ENCODE measurements at regions not wholly inside any gene's neighbourhood (a gene's known extent, or its start where the extent isn't known, plus 50 kb on each side); places are given as distances from the start of the nearest gene placed in this dataset.

DNA sequence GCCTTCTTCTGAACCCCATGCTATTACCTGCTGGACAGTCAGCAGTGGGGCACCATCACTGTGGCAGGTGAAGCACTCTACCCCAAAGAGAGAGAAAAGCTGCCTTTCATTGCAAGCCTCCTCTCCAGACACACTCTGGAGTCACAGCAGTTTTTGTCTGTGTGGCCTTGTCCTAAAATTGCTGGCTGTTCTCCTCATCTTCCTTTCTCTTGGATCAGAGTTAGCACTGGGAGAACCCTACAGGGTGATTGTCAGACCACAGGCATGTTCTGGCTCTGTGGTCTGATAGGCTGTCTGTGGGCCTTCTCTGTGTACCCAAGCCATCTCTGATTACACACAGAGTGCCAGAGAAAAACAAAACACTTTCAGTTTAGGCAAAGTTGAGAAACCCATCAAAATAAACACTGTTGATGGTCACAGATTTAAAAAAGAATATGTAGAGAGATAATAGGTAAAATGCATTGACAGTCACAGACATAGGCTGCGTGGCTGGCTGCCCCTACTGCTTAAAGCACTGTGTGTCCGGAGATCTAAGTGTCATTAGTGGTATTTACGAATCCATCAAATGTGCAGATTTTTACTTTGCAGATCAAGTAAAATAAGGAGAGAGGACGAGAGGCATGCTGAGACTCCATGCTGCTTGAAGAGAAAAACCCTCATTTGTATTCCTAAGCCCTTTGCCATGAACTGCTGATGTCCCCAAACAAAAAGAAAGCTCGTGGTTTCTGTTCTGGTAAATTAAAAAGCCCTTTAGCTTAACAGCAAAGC is 689.9 kb downstream of the TUSC7 start (continued):
- peak; percentile 84 for TF ChIP-seq NANOG (IDR thresholded peaks at IDR 0.05; ENCODE audit: insufficient read depth, low read depth, low read length, poor library complexity, severe bottlenecking)
- peak; percentile 90 for TF ChIP-seq CHD7 (IDR thresholded peaks at IDR 0.05; ENCODE audit: insufficient replicate concordance, low read length)
- no peak for TF ChIP-seq GABPA (IDR thresholded peaks at IDR 0.05; ENCODE audit: borderline replicate concordance, insufficient read depth, low read length)
- TF ChIP-seq USF2 (IDR thresholded peaks at IDR 0.05; ENCODE audit: low read length): no peak
- TF ChIP-seq CTBP2 (IDR thresholded peaks at IDR 0.05; ENCODE audit: borderline replicate concordance, insufficient read depth, insufficient read length, low read length): no peak
- TF ChIP-seq BCL11A (IDR thresholded peaks at IDR 0.05; ENCODE audit: low read depth in 2 of 2, low read length in 2 of 2): peak in 1 of 2 experiments; percentile 36
- TF ChIP-seq FOSL1 (IDR thresholded peaks at IDR 0.05; ENCODE audit: insufficient read depth, low read depth, low read length): no peak
- TF ChIP-seq SP1 (IDR thresholded peaks at IDR 0.05; ENCODE audit: low read depth, low read length): peak; percentile 50; the same call in 1 of the 2 replicates
